BLaER1 treated with 17β-estradiol and CSF1 and Interleukin-3, amounts not matched to agents 10 nM and 100 nM (cell line): ENCODE measurements at regions not wholly inside any gene's neighbourhood (a gene's known extent, or its start where the extent isn't known, plus 50 kb on each side); places are given as distances from the start of the nearest gene placed in this dataset.

ENCODE experiments used
- H3K27ac ChIP-seq, 11 experiments: shearing (Covaris generic); formaldehyde crosslinking; 2 replicates each; pipeline ENCODE4 v1.8.1; 2022
- H3K27me3 ChIP-seq, 11 experiments: shearing (Covaris generic); formaldehyde crosslinking; 2 replicates each; pipeline ENCODE4 v1.8.1; 2022
- H3K36me3 ChIP-seq, 11 experiments: shearing (Covaris generic); formaldehyde crosslinking; 2 replicates each; pipeline ENCODE4 v1.8.1; 2022
- H3K4me1 ChIP-seq, 10 experiments: shearing (Covaris generic); formaldehyde crosslinking; 2 replicates each; pipeline ENCODE4 v1.8.1; 2022
- H3K4me2 ChIP-seq, 11 experiments: shearing (Covaris generic); formaldehyde crosslinking; 2 replicates each; pipeline ENCODE4 v1.8.1; 2022
- H3K4me3 ChIP-seq, 10 experiments: shearing (Covaris generic); formaldehyde crosslinking; 2 replicates each; pipeline ENCODE4 v1.8.1; 2022
- H3K9ac ChIP-seq, 11 experiments: shearing (Covaris generic); formaldehyde crosslinking; 2 replicates each; pipeline ENCODE4 v1.8.1; 2022
- H3K9me3 ChIP-seq, 11 experiments: shearing (Covaris generic); formaldehyde crosslinking; replicated peaks in 1 of 11; 2 replicates each; pipeline ENCODE4 v1.8.1; 2022
- H4K20me1 ChIP-seq, 11 experiments: shearing (Covaris generic); formaldehyde crosslinking; 2 replicates each; pipeline ENCODE4 v1.8.1; 2022
- Cebpa-rat ChIP-seq, 11 experiments: shearing (Covaris generic); IDR thresholded peaks; 2 replicates each; pipeline ENCODE4 v1.8.1; 2022

DNA sequence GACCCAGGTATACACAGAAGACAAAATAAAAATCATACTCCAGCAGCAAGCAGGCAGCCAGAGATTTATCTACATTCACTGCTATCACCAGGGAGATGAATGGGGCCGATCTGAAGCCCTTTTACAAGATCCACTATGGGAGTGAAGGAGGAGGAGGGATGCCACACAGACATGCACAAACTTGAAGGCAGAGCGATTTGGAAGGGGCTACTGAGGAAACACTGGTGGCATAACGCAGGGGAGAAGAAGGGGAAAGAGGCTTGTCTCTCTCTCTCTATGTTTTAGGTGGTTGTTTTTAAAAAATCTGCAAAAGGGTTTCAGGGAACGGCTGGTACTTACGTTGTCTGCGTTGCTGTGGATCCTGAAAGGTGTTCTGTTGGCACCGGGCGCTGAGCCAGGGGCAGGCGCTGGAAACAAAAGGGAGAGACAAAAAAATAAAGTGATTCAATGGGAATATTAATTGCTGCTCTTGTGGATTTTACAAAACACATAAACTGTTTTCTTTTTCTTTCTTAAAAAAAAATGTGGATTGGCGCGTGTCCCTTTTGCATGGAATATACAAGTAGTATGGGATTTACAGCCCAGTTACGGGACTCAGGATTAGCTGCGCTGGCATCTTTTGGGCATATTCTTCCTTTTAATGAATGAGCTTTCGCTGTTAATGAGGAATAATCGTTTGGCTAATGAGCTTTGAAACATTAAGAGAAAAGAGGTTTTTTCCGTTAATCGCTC is 255.3 kb upstream of the PMFBP1 start:
- TF ChIP-seq Cebpa-rat (IDR thresholded peaks at IDR 0.05) = no peak

DNA sequence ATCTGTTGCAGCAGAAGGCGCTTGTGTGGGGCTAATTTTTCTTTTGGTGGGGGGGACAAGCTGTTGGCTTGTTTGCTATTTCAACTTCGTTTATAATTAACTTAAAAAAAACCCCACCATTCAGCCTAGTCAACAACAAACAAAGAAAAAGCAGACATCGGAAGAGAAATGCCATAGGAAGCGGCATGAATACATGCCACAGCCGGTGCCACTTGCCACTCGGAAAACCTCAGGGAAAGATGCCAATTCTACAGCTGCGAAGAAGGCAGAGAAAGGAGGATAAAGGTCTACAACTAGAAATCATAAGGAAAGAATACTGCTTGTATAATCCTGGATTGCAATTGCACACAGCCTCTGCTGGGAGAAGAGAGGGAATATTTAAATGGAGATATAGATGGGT is 254.4 kb upstream of the PMFBP1 start:
- Histone ChIP-seq H4K20me1 (no peaks in the 10 kb centered on the region), H3K4me2 (no peak overlapping the region), H3K27ac (no peak overlapping the region), H3K4me1 (no peaks in the 10 kb centered on the region), H3K27me3 (no peaks in the 10 kb centered on the region), H3K36me3 (peaks cover 0 to 20% (median 7%) of the 10 kb centered on the region in 11 experiments; a peak in 12 of 22 replicates), H3K9me3 (peaks cover 11 to 32% (median 23%) of the 10 kb centered on the region in 11 experiments; a peak in 21 of 22 replicates), H3K4me3 (no peak overlapping the region), H3K9ac (no peak overlapping the region)
- TF ChIP-seq Cebpa-rat (IDR thresholded peaks at IDR 0.05) = no peak

More for the DNA sequence above, 255.3 kb upstream of the PMFBP1 start:
- H3K4me1 ChIP-seq = no peaks in the 10 kb centered on the region
- H3K27ac ChIP-seq = no peak overlapping the region
- no peak overlapping the region for H3K9ac ChIP-seq
- no peak overlapping the region for H3K4me2 ChIP-seq
- H3K9me3 ChIP-seq = peaks cover 6 to 24% (median 15%) of the 10 kb centered on the region in 11 experiments; a peak in 21 of 22 replicates
- no peak overlapping the region for H3K4me3 ChIP-seq
- no peaks in the 10 kb centered on the region for H3K27me3 ChIP-seq
- peaks cover 0 to 20% (median 7%) of the 10 kb centered on the region in 11 experiments; a peak in 12 of 22 replicates for H3K36me3 ChIP-seq
- H4K20me1 ChIP-seq = no peaks in the 10 kb centered on the region

DNA sequence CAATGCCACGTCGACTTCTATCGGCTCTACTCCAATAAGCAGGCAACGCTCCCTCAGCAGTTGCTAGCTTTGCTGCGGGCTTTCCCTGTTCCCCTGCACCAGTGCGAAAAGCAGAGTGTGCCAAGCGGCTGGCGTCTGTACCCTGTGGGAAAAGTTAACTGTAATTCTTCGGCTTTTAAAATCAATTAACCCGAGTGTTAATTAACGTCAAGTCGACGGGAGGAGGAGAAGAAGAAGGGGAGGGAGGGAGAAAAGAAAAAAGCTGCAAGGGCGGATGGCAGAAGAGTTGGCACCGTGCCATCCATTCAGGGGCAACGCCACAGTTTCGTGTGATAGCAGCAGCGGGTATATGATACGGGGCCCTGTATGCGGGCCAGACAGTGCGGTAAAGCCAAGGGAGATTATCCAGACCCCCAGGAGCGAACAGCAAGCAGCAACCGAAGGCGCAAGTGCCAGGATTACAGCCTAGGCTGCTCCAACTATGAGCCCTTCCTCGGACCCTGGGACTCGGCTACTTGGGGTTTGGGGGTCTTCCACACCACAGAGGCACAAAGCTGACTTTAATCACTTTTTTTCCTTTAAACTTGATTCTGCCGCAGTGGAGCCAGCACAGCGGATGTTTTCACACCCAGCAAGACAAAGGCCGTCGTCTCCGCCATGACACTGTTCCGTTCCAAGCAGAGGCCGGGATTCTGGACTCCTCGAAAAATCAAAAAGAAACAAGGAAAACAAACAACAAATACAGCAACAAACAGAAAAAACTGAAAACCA is 253.8 kb upstream of the PMFBP1 start:
- H3K4me1 ChIP-seq = no peaks in the 10 kb centered on the region

DNA sequence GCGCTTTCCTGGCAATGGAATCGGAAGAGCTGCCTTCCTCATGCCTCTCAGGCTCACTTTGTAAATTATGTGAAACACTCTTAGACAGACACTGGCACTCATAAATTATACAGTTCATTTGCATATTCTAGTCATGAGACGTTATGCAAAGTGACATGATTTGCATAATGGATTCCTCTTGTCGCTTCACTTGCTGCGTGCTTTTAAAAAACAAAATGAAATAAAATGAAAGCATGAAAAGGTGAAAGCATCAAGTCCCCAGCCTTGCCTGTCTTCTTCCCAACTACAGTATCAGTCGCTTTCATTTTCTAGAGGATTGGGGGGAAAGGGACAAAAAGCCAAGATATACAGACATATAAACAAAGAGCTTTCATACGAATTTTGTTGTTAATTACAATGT is 252.8 kb upstream of the PMFBP1 start:
- no peak overlapping the region for H3K4me2 ChIP-seq
- no peak overlapping the region for H3K4me3 ChIP-seq
- TF ChIP-seq Cebpa-rat (IDR thresholded peaks at IDR 0.05) = no peak
- peaks cover 23 to 48% (median 40%) of the 10 kb centered on the region in 11 experiments; a peak in 21 of 22 replicates for H3K9me3 ChIP-seq
- no peak overlapping the region for H3K9ac ChIP-seq
- H3K27ac ChIP-seq = no peak overlapping the region
- peaks cover 0 to 20% (median 7%) of the 10 kb centered on the region in 11 experiments; a peak in 12 of 22 replicates for H3K36me3 ChIP-seq
- no peaks in the 10 kb centered on the region for H3K4me1 ChIP-seq
- no peaks in the 10 kb centered on the region for H3K27me3 ChIP-seq
- H4K20me1 ChIP-seq = no peaks in the 10 kb centered on the region

More for the DNA sequence above, 253.8 kb upstream of the PMFBP1 start:
- TF ChIP-seq Cebpa-rat (IDR thresholded peaks at IDR 0.05) = no peak
- Histone ChIP-seq H3K27me3 (no peaks in the 10 kb centered on the region), H3K4me2 (no peak overlapping the region), H3K4me3 (no peak overlapping the region), H3K27ac (no peak overlapping the region), H3K9me3 (peaks cover 15 to 39% (median 30%) of the 10 kb centered on the region in 11 experiments; a peak in 21 of 22 replicates), H3K36me3 (peaks cover 0 to 20% (median 7%) of the 10 kb centered on the region in 11 experiments; a peak in 12 of 22 replicates), H3K9ac (no peak overlapping the region), H4K20me1 (no peaks in the 10 kb centered on the region)

GRCh38 chr16:72422308-72422897 is 250.4 kb upstream of the PMFBP1 start:
- Histone ChIP-seq H3K36me3 (peaks cover 0 to 22% (median 11%) of the 10 kb centered on the region in 11 experiments; a peak in 12 of 22 replicates), H3K9me3 (peaks cover 38 to 63% (median 56%) of the 10 kb centered on the region in 11 experiments), H3K27ac (no peak overlapping the region), H3K9ac (no peak overlapping the region), H4K20me1 (no peaks in the 10 kb centered on the region), H3K4me1 (no peaks in the 10 kb centered on the region), H3K4me2 (no peak overlapping the region), H3K4me3 (no peak overlapping the region), H3K27me3 (no peaks in the 10 kb centered on the region)
- TF ChIP-seq Cebpa-rat (IDR thresholded peaks at IDR 0.05) = no peak

GRCh38 chr16:72419638-72420037 is 247.7 kb upstream of the PMFBP1 start:
- no peaks in the 10 kb centered on the region for H4K20me1 ChIP-seq
- TF ChIP-seq Cebpa-rat (IDR thresholded peaks at IDR 0.05) = no peak
- no peaks in the 10 kb centered on the region for H3K27me3 ChIP-seq
- H3K4me1 ChIP-seq = no peaks in the 10 kb centered on the region
- peaks cover 0 to 13% (median 3%) of the 10 kb centered on the region in 11 experiments; a peak in 4 of 22 replicates for H3K36me3 ChIP-seq
- no peak overlapping the region for H3K9ac ChIP-seq
- H3K27ac ChIP-seq = no peak overlapping the region
- no peak overlapping the region for H3K4me3 ChIP-seq
- peaks cover 38 to 61% (median 54%) of the 10 kb centered on the region in 11 experiments for H3K9me3 ChIP-seq
- H3K4me2 ChIP-seq = no peak overlapping the region

DNA sequence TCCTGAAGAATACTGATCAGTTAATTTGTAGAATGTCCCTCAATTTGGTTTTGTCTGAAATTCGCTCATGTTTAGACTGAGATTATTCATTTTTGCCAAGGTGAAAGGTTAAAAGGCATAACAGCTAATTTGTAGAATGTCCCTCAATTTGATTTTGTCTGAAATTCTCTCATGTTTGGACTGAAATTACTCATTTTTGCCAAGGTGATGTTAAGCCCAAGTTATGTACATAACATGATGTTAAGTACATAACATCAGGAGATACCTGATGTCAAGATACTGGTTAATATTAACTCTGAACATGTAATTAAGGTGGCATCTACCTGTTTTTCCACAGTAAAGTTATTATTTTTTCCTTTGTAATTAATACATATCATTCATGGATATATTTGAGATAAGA is 243.4 kb upstream of the PMFBP1 start:
- Histone ChIP-seq H3K9me3 (peaks cover 15 to 25% (median 20%) of the 10 kb centered on the region in 11 experiments; a peak in 20 of 22 replicates), H4K20me1 (no peaks in the 10 kb centered on the region), H3K27me3 (no peaks in the 10 kb centered on the region), H3K4me1 (no peaks in the 10 kb centered on the region), H3K36me3 (peaks cover 0 to 9% (median 0%) of the 10 kb centered on the region in 11 experiments; a peak in 1 of 22 replicates), H3K27ac (no peak overlapping the region), H3K4me3 (no peak overlapping the region), H3K4me2 (no peak overlapping the region), H3K9ac (no peak overlapping the region)
- no peak for TF ChIP-seq Cebpa-rat (IDR thresholded peaks at IDR 0.05)

GRCh38 chr16:72410492-72410891 is 238.5 kb upstream of the PMFBP1 start:
- no peaks in the 10 kb centered on the region for H3K9me3 ChIP-seq
- no peak for TF ChIP-seq Cebpa-rat (IDR thresholded peaks at IDR 0.05)
- H3K4me2 ChIP-seq = no peak overlapping the region
- H3K9ac ChIP-seq = no peak overlapping the region
- H3K27me3 ChIP-seq = no peaks in the 10 kb centered on the region
- H4K20me1 ChIP-seq = no peaks in the 10 kb centered on the region
- H3K4me3 ChIP-seq = no peak overlapping the region
- H3K4me1 ChIP-seq = no peaks in the 10 kb centered on the region
- no peaks in the 10 kb centered on the region for H3K36me3 ChIP-seq
- H3K27ac ChIP-seq = no peak overlapping the region

GRCh38 chr16:72409423-72409822 is 237.5 kb upstream of the PMFBP1 start:
- H4K20me1 ChIP-seq = no peaks in the 10 kb centered on the region
- H3K4me2 ChIP-seq = no peak overlapping the region
- H3K27me3 ChIP-seq = no peaks in the 10 kb centered on the region
- TF ChIP-seq Cebpa-rat (IDR thresholded peaks at IDR 0.05) = no peak
- H3K36me3 ChIP-seq = no peaks in the 10 kb centered on the region
- H3K4me1 ChIP-seq = no peaks in the 10 kb centered on the region
- no peak overlapping the region for H3K9ac ChIP-seq
- H3K4me3 ChIP-seq = no peak overlapping the region
- H3K27ac ChIP-seq = no peak overlapping the region
- no peaks in the 10 kb centered on the region for H3K9me3 ChIP-seq
